GM21825 (cell line): ENCODE measurements at regions not wholly inside any gene's neighbourhood (a gene's known extent, or its start where the extent isn't known, plus 50 kb on each side); places are given as distances from the start of the nearest gene placed in this dataset.

Source experiments
- ATAC-seq: cut with Tn5 transposase; IDR thresholded peaks from one replicate; pipeline ENCODE4 v1.9.1; 2021; ENCODE audit warnings: mild to moderate bottlenecking, moderate library complexity; ENCODE audit not compliant: unreplicated experiment

GRCh38 chr9:109880276-109881169 lies 100.5 kb downstream of the PALM2AKAP2 start:
- peak; percentile 65 for ATAC-seq

GRCh38 chr9:109883623-109884022 lies 103.6 kb downstream of the PALM2AKAP2 start:
- ATAC-seq = no peak

- no peak for ATAC-seq
Observed at GRCh38 chr9:109886041-109886440, 106.0 kb downstream of the PALM2AKAP2 start.

- ATAC-seq = no peak
Observed at GRCh38 chr9:109886617-109887016, 106.6 kb downstream of the PALM2AKAP2 start.

GRCh38 chr9:109887079-109887478 lies 107.1 kb downstream of the PALM2AKAP2 start:
- no peak for ATAC-seq

GRCh38 chr9:109888695-109889094 lies 108.7 kb downstream of the PALM2AKAP2 start:
- ATAC-seq = no peak

- no peak for ATAC-seq
Observed at GRCh38 chr9:109889456-109889855, 109.5 kb downstream of the PALM2AKAP2 start.

- ATAC-seq = no peak
Observed at GRCh38 chr9:109893241-109893640, 113.2 kb downstream of the PALM2AKAP2 start.

- no peak for ATAC-seq
Observed at GRCh38 chr9:109894473-109894872, 114.5 kb downstream of the PALM2AKAP2 start.

GRCh38 chr9:109894921-109895758 lies 115.1 kb downstream of the PALM2AKAP2 start:
- ATAC-seq = peak; percentile 68

GRCh38 chr9:109901201-109901600 lies 121.2 kb downstream of the PALM2AKAP2 start:
- ATAC-seq = no peak

GRCh38 chr9:109903515-109904138 lies 123.6 kb downstream of the PALM2AKAP2 start:
- ATAC-seq = no peak

- ATAC-seq = no peak
Observed at GRCh38 chr9:109904666-109905065, 124.7 kb downstream of the PALM2AKAP2 start.

- no peak for ATAC-seq
Observed at GRCh38 chr9:109905472-109905871, 125.5 kb downstream of the PALM2AKAP2 start.

GRCh38 chr9:109906766-109907382 lies 126.9 kb downstream of the PALM2AKAP2 start:
- peak; percentile 33 for ATAC-seq

- ATAC-seq = peak; percentile 79
Observed at GRCh38 chr9:109907400-109907799, 127.4 kb downstream of the PALM2AKAP2 start.

- ATAC-seq = no peak
Observed at GRCh38 chr9:109907810-109908458, 127.9 kb downstream of the PALM2AKAP2 start.

GRCh38 chr9:109908459-109909390 lies 128.7 kb downstream of the PALM2AKAP2 start:
- no peak for ATAC-seq
